Stimulated activated naive CD4-positive, alpha-beta T cell (primary cell): ENCODE measurements at regions not wholly inside any gene's neighbourhood (a gene's known extent, or its start where the extent isn't known, plus 50 kb on each side); places are given as distances from the start of the nearest gene placed in this dataset.
"Not testable (repeated sequence)": the region's sequence is repeated elsewhere in the genome, so short reads cannot be mapped to it uniquely, and the experiment has no call there.

Source experiments
- DNase-seq, 6 experiments: peaks; one replicate each; lab custom pipeline; 2025; lab: John Stamatoyannopoulos, UW

GRCh38 chr11:87870086-87870485 is 305.2 kb downstream of the RAB38 start:
- DNase-seq: no peak

- DNase-seq: no peak
These were observed 308.3 kb downstream of the RAB38 start for GRCh38 chr11:87866951-87867350.

GRCh38 chr11:87861030-87861429 is 314.2 kb downstream of the RAB38 start:
- DNase-seq: no peak

GRCh38 chr11:87859636-87860035 is 315.6 kb downstream of the RAB38 start:
- no peak for DNase-seq

GRCh38 chr11:87851827-87852226 is 323.4 kb downstream of the RAB38 start:
- no peak for DNase-seq

- no peak for DNase-seq
These were observed 324.0 kb downstream of the RAB38 start for GRCh38 chr11:87851234-87851633.

- no peak for DNase-seq
These were observed 326.0 kb downstream of the RAB38 start for GRCh38 chr11:87849216-87849615.

- no peak for DNase-seq
These were observed 334.5 kb downstream of the RAB38 start for GRCh38 chr11:87840786-87841185.

- no peak for DNase-seq
These were observed 343.0 kb downstream of the RAB38 start for GRCh38 chr11:87832211-87832610.

GRCh38 chr11:87820011-87820410 is 355.2 kb downstream of the RAB38 start:
- DNase-seq: no peak

- DNase-seq: no peak
These were observed 356.1 kb downstream of the RAB38 start for GRCh38 chr11:87819151-87819550.

GRCh38 chr11:87812571-87813365 is 362.5 kb downstream of the RAB38 start:
- DNase-seq: no peak

- no peak for DNase-seq
These were observed 364.8 kb downstream of the RAB38 start for GRCh38 chr11:87810486-87810885.

- no peak for DNase-seq
These were observed 366.0 kb downstream of the RAB38 start for GRCh38 chr11:87809256-87809655.

GRCh38 chr11:87804176-87804575 is 371.1 kb downstream of the RAB38 start:
- no peak for DNase-seq

GRCh38 chr11:87803748-87804147 is 371.5 kb downstream of the RAB38 start:
- DNase-seq: no peak

- DNase-seq: not testable (repeated sequence)
These were observed 390.4 kb downstream of the RAB38 start for GRCh38 chr11:87784862-87785261.

- DNase-seq: no peak
These were observed 395.2 kb downstream of the RAB38 start for GRCh38 chr11:87780068-87780413.

GRCh38 chr11:87779276-87780067 is 395.8 kb downstream of the RAB38 start:
- DNase-seq: no peak

- DNase-seq: no peak
These were observed 396.9 kb downstream of the RAB38 start for GRCh38 chr11:87778357-87778756.

GRCh38 chr11:87775036-87775435 is 400.2 kb downstream of the RAB38 start:
- DNase-seq: no peak

GRCh38 chr11:87769661-87770060 is 405.6 kb downstream of the RAB38 start:
- no peak for DNase-seq

GRCh38 chr11:87767615-87768014 is 407.6 kb downstream of the RAB38 start:
- no peak for DNase-seq
